HG03280 (cell line): ENCODE measurements at regions not wholly inside any gene's neighbourhood (a gene's known extent, or its start where the extent isn't known, plus 50 kb on each side); places are given as distances from the start of the nearest gene placed in this dataset.
"Not testable (repeated sequence)": the region's sequence is repeated elsewhere in the genome, so short reads cannot be mapped to it uniquely, and the experiment has no call there.

Experiments used
- ATAC-seq: cut with Tn5 transposase; IDR thresholded peaks from one replicate; pipeline ENCODE4 v1.9.1; 2021; ENCODE audit warnings: mild to moderate bottlenecking, moderate library complexity; ENCODE audit not compliant: unreplicated experiment

- no peak for ATAC-seq
These were observed 632.9 kb upstream of the TLE4 start for GRCh38 chr9:78938821-78939220.

DNA sequence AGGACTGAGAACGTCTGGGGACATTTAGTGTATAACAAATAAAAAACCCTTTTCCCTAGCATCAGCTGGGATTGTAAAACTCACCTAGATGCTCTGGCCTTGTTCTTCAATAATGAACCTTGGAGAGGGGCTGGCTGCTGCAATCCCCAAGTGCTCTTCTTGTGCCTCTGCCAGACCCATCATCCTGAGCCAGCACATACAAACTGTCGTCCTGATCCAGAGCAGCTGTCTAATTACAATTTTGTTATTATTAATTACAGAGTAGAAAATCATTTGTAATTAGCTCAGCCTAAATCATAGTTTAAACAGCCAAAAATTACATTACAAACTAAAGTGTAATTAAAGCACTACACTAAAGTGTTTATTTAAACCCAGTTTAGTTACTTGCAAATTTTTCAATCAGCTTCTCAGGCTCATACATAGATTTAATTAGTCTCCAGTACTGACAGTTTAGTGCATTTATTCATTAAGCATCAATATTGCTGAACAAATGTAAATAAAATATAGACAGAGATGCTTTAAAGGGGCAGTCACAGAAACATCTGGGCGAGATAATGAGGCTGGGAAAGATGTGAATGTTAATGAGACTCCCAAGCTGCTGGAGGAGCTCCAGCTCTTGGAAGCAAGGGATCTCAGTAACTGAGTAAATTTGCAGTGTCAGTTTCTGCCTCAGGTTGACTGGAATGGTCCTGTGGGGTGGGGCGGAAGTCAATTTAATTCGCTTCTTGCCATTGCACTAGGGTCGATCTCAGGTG, 632.3 kb upstream of the TLE4 start:
- no peak for ATAC-seq

DNA sequence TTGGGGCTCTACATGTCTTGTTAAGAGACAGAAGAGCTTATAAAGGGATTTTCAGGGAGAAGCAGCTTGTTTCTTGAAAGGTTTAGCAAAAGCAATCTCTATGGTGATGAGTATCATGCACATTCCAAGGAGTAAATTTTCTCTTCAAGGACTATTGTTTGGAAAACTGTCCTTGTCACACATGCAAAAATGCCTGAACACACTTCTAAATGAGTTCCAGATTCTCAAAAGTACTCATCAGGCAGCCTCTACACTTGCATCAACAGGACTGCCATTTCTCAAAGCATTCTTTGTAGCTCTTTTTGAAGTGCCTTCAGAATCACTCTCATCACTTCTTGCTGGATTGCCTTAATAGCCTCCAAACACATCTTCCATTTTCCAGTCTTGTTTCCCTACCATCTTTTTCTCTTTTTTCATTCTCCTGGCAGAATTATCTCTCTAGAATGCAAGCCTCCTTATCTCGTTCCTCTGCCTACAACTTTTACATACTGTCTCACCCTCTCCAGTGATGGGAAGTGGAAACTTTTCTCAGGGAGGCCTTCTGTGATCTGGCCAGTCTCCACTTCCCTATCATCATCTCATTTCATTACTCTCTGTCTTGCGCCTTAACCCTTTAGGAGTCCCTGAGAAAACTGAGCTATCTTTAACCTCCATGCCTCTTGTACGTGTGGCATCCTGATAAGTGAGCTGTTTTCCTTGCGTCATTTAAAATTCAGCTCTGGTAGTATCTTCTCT, 631.5 kb upstream of the TLE4 start:
- ATAC-seq, result no peak

GRCh38 chr9:78954286-78954685, 617.5 kb upstream of the TLE4 start:
- ATAC-seq, result no peak

DNA sequence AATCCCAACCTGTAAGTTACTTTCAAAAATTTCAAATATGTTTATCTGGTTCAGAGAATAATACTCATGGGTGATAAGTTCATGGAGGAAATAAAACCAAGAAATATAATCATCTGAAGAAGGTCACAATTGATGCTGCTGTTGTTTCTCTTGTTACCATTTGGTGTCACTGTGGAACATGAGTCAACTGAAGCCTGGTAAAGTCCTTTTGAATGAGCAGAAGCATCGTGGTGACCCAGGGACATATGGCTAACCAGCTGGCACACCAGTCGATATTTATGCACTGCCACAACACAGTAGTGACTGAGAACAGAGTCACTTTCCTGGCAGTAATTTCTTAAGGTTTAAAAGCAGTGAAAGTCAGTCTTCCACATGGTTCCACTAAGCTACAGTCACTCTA, 612.9 kb upstream of the TLE4 start:
- no peak for ATAC-seq

GRCh38 chr9:78962156-78962555, 609.6 kb upstream of the TLE4 start:
- no peak for ATAC-seq

GRCh38 chr9:78963911-78964310, 607.9 kb upstream of the TLE4 start:
- no peak for ATAC-seq

DNA sequence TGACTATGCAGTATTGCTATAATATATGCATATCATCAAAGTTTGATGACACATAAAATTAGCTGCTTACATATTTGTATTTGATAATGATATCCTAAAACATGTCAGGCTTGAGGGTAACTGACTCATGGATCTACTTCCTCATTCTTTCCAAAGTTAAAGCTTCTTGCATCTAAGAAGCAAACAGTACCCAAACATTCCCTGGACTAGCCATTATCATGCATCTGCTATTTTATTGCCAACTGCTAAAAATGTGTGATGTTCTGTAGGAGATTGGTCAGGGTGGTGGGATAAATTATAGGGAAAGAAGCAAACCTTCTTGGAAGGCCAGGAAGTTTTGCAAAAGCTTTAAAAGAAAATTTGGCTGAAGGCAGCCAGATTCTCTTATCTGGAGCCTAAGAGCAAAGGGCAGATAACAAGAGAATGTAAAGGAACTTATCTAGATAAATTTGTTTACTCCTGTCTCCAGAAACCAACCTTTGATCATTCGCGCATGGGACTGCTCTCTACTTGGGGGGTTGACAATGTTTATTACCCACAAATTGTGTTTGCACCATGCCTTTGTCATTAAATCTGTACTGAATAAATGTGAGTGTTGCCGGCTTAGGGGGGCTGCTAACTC, 604.1 kb upstream of the TLE4 start:
- no peak for ATAC-seq

GRCh38 chr9:78970375-78970774, 601.4 kb upstream of the TLE4 start:
- no peak for ATAC-seq

DNA sequence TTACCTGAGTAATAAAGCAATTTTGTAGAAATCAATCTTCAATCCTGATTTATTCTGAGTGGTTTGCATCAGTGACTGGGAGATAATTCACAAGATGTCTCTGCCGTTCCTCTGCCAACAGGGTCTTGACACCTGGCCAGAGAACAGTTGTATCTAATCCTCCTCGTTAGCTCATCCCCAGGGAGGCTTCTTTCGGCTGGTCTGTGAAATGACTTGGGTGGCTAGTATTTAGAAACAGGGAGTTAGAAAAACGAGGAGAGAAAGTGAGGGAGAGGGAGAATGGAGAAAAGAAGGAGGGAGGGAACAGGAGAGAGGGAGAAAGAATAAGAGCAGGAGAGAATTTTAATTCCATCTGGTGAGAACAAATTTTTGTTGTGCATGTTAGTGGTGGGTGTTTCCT, 600.2 kb upstream of the TLE4 start:
- ATAC-seq, result no peak

DNA sequence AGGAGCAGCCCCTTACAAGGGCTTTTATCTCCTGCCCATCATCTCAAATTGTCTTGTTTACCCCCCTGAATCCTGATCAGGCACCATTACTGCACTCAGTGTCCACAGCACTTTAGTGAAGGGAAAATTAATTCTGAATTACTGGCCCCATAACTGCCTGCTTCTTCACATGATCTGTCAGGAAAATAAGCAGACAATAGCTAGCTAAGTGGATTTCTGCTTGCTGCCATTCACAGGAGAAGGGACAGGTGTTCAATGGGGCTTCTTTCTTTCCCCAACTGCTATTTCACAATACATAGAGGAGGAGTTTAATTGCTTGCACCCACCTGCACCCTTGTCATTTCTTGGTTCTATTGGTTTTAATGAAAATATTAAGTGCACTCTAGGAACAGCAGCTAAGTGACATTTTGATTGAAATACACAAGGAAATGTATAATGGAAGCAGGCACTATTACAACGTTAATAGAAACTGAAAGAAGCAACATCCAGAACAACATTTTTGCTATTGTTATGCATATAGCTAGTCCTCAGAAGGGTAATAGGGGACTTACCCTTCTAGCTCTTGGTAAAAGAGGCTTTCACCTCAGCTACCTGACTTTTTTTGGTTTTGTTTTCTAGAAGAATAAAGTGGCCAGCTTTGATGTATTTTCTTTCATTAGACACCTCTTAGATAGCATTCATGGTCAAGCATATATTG, 599.3 kb upstream of the TLE4 start:
- ATAC-seq, result no peak

GRCh38 chr9:78973907-78974306, 597.9 kb upstream of the TLE4 start:
- ATAC-seq, result no peak

DNA sequence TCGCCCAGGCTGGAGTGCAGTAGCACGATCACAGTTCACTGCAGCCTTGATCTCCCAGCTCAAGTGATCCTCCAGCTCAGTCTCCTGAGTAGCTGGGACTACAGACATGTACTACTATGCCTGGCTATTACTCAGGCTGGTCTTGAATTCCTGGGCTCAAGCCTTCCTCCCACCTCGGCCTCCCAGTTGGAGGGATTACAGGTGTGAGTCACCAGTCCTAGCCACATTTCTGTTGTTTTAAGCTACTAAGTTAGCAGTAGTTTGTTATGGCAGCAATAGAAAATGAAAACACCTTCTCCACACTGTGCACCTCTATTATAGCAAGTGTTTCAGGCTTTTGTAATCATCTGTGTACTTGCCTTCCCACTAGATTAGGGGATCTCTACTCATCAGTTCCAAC, 588.9 kb upstream of the TLE4 start:
- no peak for ATAC-seq

GRCh38 chr9:78985084-78985738, 586.6 kb upstream of the TLE4 start:
- ATAC-seq, result no peak

DNA sequence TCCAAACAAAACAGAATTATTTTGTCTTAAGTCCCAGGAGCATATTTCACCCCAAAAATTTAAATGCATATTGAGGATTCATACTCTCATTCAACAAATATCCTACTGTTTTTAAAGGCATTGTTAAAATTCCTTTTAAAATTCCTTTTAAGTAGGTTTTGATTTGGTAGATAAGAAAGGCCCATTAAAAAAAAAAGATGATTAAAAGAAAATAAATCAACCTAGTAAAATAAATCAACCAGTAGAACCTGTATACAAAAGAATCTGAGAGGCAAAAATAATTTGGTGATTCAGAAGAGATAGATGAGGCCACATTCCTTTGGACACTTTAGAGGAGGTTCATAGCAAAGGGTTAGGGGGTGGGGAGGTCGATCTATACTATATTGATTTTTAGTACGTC, 585.3 kb upstream of the TLE4 start:
- ATAC-seq, result no peak

GRCh38 chr9:78989031-78989658, 582.6 kb upstream of the TLE4 start:
- no peak for ATAC-seq

DNA sequence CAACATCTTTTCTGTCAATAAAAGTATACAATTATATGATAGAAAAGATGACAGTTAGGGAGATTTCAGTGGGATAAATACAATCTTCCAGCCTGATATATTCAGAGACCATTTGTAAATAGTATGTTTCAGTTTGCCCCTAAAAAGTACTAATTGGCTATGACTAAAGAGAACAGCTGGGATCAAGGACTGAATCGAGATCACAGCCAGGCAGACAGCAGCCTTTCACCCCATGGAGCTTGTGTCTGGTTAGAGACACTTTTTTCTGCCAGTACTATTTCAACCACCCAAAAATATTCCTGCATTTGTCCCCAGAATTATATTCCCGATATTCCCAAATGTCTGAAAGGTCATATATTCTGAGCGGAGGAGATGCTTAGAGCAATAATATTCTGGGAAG, 577.3 kb upstream of the TLE4 start:
- ATAC-seq, result no peak

DNA sequence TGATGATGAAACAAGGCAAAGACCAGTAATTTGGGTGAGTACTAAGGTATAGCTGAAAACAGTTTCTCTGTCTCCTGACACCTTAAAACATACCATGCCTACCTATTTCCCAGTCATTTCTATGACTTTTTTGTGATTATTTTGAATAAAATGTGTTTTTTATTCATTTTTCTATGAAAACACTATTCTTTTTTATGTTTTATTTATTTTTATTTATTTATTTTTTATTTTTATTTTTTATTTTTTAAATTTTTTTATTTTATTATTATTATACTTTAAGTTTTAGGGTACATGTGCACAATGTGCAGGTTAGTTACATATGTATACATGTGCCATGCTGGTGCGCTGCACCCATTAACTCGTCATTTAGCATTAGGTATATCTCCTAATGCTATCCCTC, 576.8 kb upstream of the TLE4 start:
- ATAC-seq, result not testable (repeated sequence)

- no peak for ATAC-seq
These were observed 574.5 kb upstream of the TLE4 start for GRCh38 chr9:78997296-78997695.

- ATAC-seq, result no peak
These were observed 571.3 kb upstream of the TLE4 start for GRCh38 chr9:79000230-79001002.
